ENCODE measurements at regions not wholly inside any gene's neighbourhood (a gene's known extent, or its start where the extent isn't known, plus 50 kb on each side); places are given as distances from the start of the nearest gene placed in this dataset.

- Histone ChIP-seq H3K27ac (replicated peaks) (no peak overlapping the region), H3K4me3 (replicated peaks; ENCODE audit: insufficient read depth, low read length) (no peak overlapping the region), H3K27me3 (ENCODE audit: insufficient read depth, poor library complexity, severe bottlenecking) (no peaks in the 10 kb centered on the region)
- TF ChIP-seq GABPA (IDR thresholded peaks at IDR 0.05; ENCODE audit: low read depth) (no peak), SPI1 (IDR thresholded peaks at IDR 0.05; ENCODE audit: borderline replicate concordance, low read depth) (no peak), REST (IDR thresholded peaks at IDR 0.05; ENCODE audit: insufficient replicate concordance, low read depth) (no peak)
- TF ChIP-seq, protein P1, sequence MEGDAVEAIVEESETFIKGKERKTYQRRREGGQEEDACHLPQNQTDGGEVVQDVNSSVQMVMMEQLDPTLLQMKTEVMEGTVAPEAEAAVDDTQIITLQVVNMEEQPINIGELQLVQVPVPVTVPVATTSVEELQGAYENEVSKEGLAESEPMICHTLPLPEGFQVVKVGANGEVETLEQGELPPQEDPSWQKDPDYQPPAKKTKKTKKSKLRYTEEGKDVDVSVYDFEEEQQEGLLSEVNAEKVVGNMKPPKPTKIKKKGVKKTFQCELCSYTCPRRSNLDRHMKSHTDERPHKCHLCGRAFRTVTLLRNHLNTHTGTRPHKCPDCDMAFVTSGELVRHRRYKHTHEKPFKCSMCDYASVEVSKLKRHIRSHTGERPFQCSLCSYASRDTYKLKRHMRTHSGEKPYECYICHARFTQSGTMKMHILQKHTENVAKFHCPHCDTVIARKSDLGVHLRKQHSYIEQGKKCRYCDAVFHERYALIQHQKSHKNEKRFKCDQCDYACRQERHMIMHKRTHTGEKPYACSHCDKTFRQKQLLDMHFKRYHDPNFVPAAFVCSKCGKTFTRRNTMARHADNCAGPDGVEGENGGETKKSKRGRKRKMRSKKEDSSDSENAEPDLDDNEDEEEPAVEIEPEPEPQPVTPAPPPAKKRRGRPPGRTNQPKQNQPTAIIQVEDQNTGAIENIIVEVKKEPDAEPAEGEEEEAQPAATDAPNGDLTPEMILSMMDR (IDR thresholded peaks at IDR 0.05; ENCODE audit: insufficient read depth, low read length): no peak
- DNase-seq (ENCODE audit: low read depth in 1 of 2, low spot score in 1 of 2): no peak
Observed at GRCh38 chr9:87071473-87071872, 124.2 kb upstream of the GAS1 start.

DNA sequence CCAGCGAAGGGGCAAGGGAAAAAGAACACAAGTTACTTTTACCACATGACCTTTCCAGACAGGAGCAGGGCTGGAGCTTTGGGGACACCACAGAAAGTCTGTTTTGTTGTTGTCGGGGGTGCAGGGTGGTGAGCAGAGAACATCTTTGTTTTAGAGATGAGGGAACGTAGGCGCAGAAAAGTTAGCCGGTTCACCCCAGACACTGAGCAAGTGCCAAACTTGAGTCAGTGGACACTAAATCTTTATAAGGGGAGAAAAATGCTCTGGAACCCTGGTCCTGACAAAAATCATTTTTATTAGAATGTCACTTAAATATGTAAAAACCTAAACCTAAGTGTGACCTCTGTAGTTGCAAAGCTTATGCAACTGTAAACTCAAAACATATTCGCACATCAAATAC, 126.4 kb upstream of the GAS1 start:
- no peak for DNase-seq (ENCODE audit: low read depth in 1 of 2, low spot score in 1 of 2)
- no peak overlapping the region for H3K4me3 ChIP-seq (replicated peaks; ENCODE audit: insufficient read depth, low read length)
- no peaks in the 10 kb centered on the region for H3K27me3 ChIP-seq (ENCODE audit: insufficient read depth, poor library complexity, severe bottlenecking)
- no peak overlapping the region for H3K27ac ChIP-seq (replicated peaks)
- TF ChIP-seq GABPA (IDR thresholded peaks at IDR 0.05; ENCODE audit: low read depth) (no peak), REST (IDR thresholded peaks at IDR 0.05; ENCODE audit: insufficient replicate concordance, low read depth) (no peak), POLR2AphosphoS5 (IDR thresholded peaks at IDR 0.05; ENCODE audit: low read depth) (no peak), SPI1 (IDR thresholded peaks at IDR 0.05; ENCODE audit: borderline replicate concordance, low read depth) (no peak)
- TF ChIP-seq, protein P1 (IDR thresholded peaks at IDR 0.05; ENCODE audit: insufficient read depth, low read length): no peak

- no peak overlapping the region for H3K4me3 ChIP-seq (replicated peaks; ENCODE audit: insufficient read depth, low read length)
- no peaks in the 10 kb centered on the region for H3K27me3 ChIP-seq (ENCODE audit: insufficient read depth, poor library complexity, severe bottlenecking)
- TF ChIP-seq SPI1 (IDR thresholded peaks at IDR 0.05; ENCODE audit: borderline replicate concordance, low read depth) (no peak), POLR2AphosphoS5 (IDR thresholded peaks at IDR 0.05; ENCODE audit: low read depth) (no peak), REST (IDR thresholded peaks at IDR 0.05; ENCODE audit: insufficient replicate concordance, low read depth) (no peak), GABPA (IDR thresholded peaks at IDR 0.05; ENCODE audit: low read depth) (no peak)
- TF ChIP-seq, protein P1 (IDR thresholded peaks at IDR 0.05; ENCODE audit: insufficient read depth, low read length): no peak
- H3K27ac ChIP-seq (replicated peaks): no peak overlapping the region
- no peak for DNase-seq (ENCODE audit: low read depth in 1 of 2, low spot score in 1 of 2)
Observed at GRCh38 chr9:87075537-87075936, 128.2 kb upstream of the GAS1 start.
